HG03520 (cell line): ENCODE measurements at regions not wholly inside any gene's neighbourhood (a gene's known extent, or its start where the extent isn't known, plus 50 kb on each side); places are given as distances from the start of the nearest gene placed in this dataset.
"Not testable (repeated sequence)": the region's sequence is repeated elsewhere in the genome, so short reads cannot be mapped to it uniquely, and the experiment has no call there.

Source experiments
- ATAC-seq: cut with Tn5 transposase; IDR thresholded peaks from one replicate; pipeline ENCODE4 v1.9.1; 2021; ENCODE audit warnings: mild to moderate bottlenecking, moderate library complexity; ENCODE audit not compliant: unreplicated experiment

- ATAC-seq: no peak
Measured at GRCh38 chr6:121904559-121904958, 469.1 kb downstream of the GJA1 start.

- no peak for ATAC-seq
Measured at GRCh38 chr6:121912905-121913304, 477.5 kb downstream of the GJA1 start.

GRCh38 chr6:121917263-121917829 is 481.9 kb downstream of the GJA1 start:
- ATAC-seq: no peak

- ATAC-seq: no peak
Measured at GRCh38 chr6:121917834-121918559, 481.5 kb upstream of the HSF2 start.

GRCh38 chr6:121920616-121921015 is 478.8 kb upstream of the HSF2 start:
- no peak for ATAC-seq

GRCh38 chr6:121925024-121925423 is 474.4 kb upstream of the HSF2 start:
- ATAC-seq: no peak

- no peak for ATAC-seq
Measured at GRCh38 chr6:121925534-121926255, 473.8 kb upstream of the HSF2 start.

- ATAC-seq: no peak
Measured at GRCh38 chr6:121929301-121929700, 470.2 kb upstream of the HSF2 start.

- no peak for ATAC-seq
Measured at GRCh38 chr6:121932076-121932991, 467.1 kb upstream of the HSF2 start.

- ATAC-seq: no peak
Measured at GRCh38 chr6:121934451-121934850, 465.0 kb upstream of the HSF2 start.

- ATAC-seq: no peak
Measured at GRCh38 chr6:121940728-121941127, 458.7 kb upstream of the HSF2 start.

- ATAC-seq: no peak
Measured at GRCh38 chr6:121944354-121944753, 455.1 kb upstream of the HSF2 start.

GRCh38 chr6:121951123-121951522 is 448.3 kb upstream of the HSF2 start:
- no peak for ATAC-seq

GRCh38 chr6:121951918-121952379 is 447.5 kb upstream of the HSF2 start:
- ATAC-seq: no peak

GRCh38 chr6:121955401-121955800 is 444.1 kb upstream of the HSF2 start:
- not testable (repeated sequence) for ATAC-seq

- no peak for ATAC-seq
Measured at GRCh38 chr6:121956782-121957181, 442.7 kb upstream of the HSF2 start.

GRCh38 chr6:121959501-121959900 is 440.0 kb upstream of the HSF2 start:
- no peak for ATAC-seq

- no peak for ATAC-seq
Measured at GRCh38 chr6:121961619-121962125, 437.8 kb upstream of the HSF2 start.

GRCh38 chr6:121963826-121964225 is 435.6 kb upstream of the HSF2 start:
- no peak for ATAC-seq

- ATAC-seq: no peak
Measured at GRCh38 chr6:121965739-121966138, 433.7 kb upstream of the HSF2 start.

GRCh38 chr6:121967631-121968030 is 431.8 kb upstream of the HSF2 start:
- ATAC-seq: no peak
